ENCODE measurements at regions not wholly inside any gene's neighbourhood (a gene's known extent, or its start where the extent isn't known, plus 50 kb on each side); places are given as distances from the start of the nearest gene placed in this dataset.
"Not testable (repeated sequence)": the region's sequence is repeated elsewhere in the genome, so short reads cannot be mapped to it uniquely, and the experiment has no call there.

DNA sequence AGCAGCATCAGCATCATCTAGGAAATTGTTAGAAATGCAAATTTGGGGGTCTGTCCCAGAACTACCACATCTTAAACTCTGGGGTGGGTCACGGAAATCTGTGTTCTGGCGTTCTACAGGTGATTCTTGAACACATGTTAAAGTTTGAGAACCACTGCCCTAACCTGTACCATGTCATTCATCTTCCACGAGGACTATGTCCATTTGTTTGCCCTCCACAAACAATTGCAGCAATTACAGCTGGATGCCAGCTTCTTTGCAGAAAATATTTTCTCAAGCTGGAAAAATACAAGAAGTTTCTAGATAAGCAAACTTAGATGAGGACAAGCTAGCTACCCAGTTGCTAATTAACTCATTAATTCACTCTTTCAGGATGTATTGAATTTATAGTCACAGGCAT, 54.1 kb downstream of the MAFB start:
- DNase-seq (ENCODE audit: low read depth): no peak

DNA sequence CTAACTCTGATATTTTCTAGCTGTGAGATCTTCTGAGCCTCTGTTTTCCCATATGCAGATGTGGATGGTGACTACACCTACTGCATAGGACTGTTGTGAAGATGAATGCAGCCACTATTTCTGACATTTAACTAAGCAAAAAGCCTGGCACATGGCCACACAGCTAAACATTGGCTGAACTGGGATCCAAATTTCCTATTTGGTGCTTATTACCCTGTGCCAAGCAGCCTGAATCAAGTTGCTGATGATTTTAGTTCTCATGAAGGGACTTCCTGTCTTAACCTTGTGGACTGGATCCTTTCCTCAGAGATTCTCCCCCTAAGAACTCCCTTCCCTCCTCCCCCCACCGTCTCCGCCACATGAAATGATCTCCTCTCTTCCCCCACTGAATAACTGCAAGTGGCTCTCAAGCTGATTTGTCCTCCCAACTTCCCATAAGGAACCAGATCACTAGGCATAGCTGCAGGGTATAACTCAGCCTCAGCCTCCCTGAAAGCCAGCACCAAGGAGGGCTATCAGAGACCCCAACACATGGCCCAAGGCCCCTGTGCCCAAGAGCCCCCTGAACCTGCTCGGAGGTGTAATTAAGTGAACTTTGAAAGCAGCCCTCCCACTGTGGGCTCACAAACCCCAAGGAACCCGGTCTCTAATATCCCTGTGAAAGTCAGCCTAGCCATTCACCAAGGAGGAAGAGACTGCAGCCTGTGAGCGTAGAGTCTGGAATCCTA, 55.7 kb downstream of the MAFB start:
- no peak for DNase-seq (ENCODE audit: low read depth)

DNA sequence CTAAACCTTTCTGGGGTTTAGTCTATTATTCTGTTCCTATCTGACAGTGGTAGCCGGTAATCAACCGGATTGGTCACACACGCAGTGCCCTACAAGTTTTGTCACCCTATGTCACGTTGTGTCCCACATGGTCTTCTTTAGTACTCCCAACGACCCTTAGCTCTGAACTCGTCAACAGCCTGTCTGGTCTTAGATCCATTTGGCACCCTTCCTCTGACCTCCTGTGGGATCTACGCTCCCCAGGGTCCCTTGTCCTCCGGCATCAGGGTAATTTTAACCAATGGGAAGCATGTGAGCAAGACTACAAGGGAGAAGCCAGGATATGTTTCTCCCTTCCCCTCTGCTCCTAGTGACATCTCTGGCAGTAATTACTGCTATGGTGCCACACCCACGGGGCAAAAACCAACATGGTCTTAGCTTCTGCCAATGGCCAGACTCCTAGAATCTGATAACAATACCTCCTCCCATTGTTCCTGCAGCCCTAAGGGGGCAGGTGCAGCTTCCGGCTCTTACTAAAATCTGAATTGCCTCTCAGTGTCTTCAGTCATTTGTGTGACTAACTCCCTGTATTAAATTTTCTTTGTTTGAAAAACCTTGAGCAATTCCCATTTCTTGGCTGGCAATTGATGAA, 56.6 kb downstream of the MAFB start:
- DNase-seq (ENCODE audit: low read depth): no peak

DNA sequence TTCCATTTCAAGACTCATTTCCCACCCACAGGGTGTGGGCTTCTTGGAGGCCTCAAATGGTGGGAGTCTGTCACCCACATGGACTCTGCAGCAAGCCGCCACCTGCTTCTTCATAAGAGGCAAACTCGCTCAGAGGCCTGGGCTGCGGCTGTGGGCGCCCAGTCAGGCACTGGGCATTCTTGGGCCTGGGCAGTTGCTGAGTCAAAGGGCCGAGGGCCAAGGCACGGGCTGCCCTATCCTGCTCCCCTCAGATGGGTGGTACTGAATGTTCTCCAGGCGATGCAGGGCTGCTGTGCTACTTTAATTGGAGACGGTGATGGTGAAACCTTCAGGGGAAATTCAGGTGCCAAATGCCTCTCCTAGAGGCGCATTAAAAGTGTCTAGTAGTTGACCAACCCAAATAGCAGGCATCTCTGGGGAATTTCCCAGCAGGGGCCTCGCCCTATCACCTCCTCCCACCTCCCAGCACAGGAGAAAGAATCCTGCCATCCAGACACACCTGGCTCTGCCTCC, 57.9 kb downstream of the MAFB start:
- no peak for DNase-seq (ENCODE audit: low read depth)

DNA sequence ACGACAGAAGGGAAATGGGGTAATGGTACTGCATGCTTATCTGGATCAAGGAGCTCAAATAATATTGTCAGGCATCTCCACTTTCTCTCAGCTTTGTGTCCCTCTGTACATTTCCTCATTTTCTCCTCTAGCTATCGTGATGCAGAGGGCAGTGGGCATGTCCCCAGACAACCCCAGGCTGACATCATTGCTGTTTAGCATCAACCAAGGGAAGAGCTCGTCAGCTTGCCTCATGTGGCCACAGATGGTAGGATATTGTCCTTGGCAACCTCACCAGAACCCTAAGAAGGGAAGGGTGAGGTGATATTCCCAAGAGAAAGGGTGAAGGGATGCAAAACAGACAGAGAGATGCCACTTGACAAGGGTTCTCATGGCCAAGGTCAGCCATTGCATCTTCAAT, 58.3 kb downstream of the MAFB start:
- no peak for DNase-seq (ENCODE audit: low read depth)

DNA sequence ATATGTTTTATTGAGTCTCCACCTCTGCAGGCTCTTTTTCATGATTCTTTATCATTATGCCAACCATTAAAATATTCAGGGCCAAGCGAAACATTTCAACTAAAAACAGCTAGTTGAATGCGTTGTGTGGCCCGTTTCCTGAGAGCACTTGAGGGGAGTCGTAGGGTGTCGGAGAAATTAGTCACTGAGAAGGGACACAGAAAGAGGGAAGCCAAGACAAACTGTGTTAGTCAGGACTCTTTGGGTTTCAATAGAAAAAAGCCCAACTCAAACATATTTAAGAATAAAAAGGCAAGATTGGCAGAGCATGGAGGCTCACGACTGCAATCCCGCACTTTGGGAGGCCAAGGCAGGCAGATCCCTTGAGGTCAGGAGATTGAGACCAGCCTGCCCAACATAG, 58.9 kb downstream of the MAFB start:
- DNase-seq (ENCODE audit: low read depth): no peak

DNA sequence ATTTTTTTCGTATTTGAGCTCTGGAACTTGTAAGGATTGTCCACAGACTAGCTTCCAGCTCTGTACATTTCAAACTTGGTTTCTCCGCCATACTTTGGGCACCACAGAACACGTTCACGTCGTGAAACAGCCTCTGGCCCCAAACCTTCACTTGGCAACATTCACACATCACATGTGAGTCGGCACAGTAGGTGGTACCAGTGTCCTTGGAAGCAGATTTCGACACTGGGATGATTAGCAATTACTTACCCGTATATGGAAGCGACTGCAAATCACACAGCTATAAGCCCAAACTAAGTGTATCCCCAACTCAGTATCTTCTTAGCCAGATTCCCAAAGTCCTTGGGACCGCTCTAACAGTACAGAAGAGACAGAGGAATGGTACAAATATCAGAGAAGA, 60.2 kb downstream of the MAFB start:
- no peak for DNase-seq (ENCODE audit: low read depth)

DNA sequence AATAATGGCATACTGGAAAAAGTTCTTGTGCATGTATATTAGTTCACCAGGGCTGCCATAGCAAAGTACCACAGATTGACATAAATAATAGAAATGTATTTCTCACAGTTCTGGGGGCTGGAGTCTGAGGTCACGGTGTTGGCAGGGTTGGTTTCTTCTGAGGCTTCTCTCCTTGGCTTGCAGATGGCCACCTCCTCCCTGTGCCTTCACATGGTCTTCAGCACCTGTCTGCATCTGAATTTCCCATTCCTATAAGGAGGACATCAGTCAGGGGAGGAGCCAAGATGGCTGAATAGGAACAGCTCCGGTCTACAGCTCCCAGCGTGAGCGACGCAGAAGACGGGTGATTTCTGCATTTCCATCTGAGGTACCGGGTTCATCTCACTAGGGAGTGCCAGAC, 70.0 kb downstream of the MAFB start:
- DNase-seq (ENCODE audit: low read depth): not testable (repeated sequence)

DNA sequence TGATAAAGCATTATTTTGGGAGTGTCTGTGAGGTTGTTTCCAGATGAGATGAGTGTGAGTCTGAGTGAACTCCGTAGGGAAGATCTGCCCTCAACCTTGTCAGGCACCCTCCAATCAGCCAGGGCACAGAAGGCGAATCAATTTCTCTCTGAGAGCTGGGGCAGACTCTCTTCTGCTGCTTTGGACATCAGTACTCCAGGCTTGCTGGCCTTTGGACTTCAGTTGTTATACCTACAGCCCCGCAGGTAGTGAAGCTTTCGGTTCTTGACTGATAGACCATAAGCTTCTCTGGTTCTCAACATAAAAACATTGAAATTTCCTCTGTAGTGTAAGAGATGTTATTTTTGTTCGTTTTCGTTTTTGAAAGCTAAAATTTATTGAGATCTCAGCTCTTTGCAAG, 71.4 kb downstream of the MAFB start:
- DNase-seq (ENCODE audit: low read depth): no peak

DNA sequence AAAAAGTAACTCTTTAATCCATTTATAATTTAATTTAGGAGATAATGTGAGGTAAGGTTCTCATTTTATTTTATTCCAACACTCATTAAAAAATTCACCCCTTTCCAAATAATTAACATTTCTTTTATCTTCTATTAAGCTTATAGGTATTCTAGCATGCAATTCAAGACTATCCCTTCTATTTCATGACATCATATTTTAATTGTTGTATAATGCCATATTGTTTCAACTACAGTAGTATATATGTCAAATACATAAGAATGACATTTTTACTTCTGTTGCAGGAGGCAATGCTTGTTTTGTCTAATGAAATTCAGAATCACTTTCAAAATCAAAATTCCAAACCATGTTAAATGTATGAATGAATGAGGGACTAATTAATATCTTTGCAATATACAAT, 76.2 kb downstream of the MAFB start:
- DNase-seq (ENCODE audit: low read depth): no peak

DNA sequence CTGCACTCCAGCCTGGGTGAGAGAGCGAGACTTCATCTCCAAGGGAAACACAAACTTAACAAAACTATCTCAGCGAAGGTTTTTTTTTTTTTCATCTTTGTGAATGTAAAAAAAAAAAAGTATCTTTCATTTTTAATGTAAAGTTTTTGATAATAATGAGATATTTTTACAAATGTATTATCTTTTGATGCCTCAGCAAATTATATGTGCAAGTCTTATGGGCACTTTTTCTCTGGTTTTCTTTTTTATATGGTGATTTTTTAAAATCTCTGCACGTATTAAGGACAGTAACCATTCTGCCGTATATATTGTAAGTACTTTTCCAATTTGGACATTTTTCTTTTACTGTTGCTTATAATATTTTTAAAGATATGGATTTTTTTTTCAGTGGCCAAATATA, 76.8 kb downstream of the MAFB start:
- DNase-seq (ENCODE audit: low read depth): no peak

DNA sequence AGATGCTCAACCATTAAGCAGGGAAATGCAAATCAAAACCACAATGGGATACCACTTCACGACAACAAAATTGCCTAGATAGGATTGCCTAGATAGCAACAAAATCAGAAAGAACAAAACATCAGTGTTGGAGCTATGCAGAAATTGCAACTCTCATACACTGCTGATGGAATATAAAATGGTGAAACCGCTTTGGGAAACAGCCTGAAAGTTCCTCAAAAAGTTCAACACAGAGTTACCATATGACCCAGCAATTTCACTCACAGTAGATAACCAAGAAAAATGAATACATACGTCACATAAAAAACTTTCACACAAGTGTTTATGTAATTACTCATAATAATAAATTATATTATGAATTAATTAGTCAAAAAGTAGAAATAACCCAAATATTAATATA, 78.3 kb downstream of the MAFB start:
- DNase-seq (ENCODE audit: low read depth): no peak

DNA sequence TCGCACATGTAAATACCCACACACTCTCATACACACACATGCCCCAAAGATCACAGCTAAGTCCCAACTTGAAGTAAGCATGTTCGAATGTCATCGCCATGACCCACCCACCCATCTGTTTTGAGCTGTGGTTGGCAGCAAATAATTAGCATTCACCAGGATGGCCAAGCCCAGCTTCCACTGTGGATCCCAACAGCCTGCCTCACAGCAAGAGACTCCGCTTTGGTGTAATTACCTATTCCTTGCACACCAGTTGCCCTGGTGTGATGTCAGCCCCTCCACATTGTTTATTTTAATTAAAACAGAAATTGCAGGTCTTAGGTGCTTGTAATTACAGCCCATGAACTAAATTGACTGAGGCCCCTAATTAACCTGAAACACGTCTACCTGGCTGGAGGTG, 81.1 kb downstream of the MAFB start:
- no peak for DNase-seq (ENCODE audit: low read depth)

DNA sequence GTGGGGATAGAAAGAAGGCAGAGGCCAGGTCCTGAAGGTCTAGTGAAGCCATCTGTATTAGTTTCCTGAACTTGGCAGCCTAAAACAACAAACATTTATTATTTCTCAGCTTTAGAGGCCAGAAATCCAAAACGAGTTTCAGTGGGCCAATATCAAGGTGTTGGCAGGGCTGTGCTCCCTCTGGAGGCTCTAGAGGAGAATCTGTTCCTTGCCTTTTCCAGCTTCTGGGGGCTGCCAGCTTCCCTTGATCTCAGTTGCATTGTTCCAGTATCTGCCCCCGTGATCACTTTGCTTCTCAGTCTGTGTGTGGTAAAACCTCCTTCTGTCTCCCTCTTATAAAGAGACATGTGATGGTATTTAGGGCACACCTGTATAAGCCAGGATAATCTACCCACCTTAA, 82.4 kb downstream of the MAFB start:
- DNase-seq (ENCODE audit: low read depth): no peak

DNA sequence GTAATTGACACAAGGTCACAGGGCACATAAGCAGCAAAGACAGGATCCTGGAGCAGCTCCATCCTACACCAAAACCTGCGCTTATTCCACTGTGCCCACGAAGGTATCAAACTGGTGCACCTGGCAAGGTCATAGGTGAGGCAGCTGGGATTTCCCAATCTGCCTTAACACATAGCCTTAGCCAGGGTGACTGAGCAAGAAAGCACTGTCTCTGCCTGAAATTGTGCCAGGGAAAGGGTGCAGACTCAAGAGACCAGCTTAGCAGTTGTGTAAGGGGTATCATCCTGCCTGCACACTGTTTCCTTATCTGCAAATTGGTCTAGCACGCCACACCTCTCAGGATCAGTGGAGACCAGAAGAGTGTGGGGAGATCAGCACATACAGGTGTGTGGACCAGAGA, 82.8 kb downstream of the MAFB start:
- DNase-seq (ENCODE audit: low read depth): no peak

DNA sequence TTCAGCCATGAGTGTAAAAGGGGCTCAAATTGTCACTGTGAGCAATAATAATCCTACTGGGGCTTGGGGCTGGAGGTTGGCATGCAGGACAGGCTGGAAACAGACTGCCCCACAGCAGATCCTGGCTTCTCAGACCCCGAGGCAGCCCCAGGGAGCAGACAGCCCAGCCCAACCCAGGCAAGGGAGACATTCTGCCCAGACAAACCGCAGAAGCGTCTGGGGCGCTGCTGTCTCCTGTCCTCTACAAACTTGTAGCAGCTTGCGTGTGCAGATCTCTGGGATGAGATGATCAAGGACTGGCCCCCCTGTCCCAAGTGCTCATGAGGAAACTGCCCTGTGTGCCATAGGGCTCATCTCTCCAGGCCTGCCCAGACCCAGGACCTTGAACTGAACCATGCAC, 84.6 kb downstream of the MAFB start:
- DNase-seq (ENCODE audit: low read depth): no peak

DNA sequence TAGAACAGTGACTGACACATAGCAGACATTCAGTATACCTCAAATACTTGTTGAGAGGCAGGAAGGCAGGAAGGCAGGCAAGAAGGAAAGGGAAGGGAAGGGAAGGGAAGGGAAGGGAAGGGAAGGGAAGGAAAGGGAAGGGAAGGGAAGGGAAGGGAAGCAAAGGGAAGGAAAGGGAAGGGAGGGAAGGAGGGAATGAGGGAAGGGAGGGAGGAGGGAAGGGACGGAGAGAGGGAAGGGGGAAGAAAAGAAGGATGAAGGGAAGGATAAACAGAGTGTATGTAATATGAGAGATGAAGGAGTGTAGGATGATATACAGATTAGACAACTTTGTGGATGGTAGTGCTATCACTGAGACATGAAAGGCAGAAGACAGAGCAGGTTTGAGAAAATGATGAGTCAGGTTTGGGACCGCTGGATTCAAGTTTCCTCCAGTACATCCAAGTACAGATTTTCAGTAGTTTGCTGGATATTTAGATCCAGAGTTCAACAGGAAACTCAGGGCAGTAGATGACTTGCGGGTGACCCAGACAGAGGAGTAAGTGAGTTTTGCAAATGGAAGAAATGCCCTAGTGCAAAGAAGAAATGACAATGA, 85.9 kb downstream of the MAFB start:
- DNase-seq (ENCODE audit: low read depth): no peak

DNA sequence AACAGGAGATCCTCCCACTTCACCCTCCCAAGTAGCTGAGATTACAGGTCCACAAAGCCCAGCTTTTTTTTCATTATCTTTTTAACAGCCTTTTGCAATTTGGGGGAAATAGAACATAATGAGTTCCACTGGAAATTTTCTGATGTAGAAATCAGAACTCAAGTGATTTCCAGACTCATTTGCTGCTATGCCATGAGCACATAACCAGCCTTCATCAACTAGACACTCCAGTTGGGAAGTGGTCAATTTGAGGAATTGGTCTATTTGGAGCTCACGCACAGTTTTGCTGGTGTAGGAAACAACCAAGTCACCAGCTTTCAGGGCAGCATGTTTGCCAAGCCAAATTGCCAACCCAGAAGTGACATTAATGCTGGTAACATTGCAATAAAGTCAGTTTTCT, 86.7 kb downstream of the MAFB start:
- no peak for DNase-seq (ENCODE audit: low read depth)

DNA sequence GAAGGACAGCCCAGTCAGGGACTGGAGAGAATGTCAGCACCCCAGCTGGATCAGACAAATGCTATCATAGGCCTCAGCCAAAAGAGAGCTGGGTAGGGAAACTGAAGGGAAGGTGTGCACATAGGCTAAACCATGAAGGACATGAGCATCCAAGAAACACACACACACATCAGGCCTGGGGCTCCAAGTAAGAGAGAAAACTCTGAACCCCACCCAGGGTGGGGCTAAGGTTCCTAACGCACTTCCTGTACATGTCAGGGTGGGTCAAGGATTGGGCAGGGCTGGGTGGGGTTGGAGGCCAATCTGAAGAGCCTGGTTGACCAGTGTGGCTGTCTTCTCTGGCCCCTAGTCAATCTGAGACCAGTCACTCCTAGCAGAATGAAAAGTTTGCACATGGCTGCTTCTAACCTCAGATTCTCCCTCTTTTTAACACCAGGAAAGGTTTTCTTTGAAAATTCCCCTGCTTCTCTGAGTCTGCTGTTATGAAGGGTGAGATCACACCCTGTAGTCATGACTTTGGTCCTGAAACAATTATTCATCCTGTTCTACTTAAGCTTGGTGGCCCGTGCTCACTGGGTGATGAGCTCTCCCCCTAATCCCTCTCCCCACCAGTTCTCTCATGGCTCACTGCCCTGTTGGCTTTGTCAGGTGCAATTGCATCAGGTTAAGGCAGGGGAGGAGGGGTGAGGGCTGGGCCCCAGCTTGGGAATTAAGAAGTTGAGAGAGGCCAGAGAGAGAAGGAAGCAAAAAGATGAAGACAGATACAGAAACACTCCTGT, 88.4 kb downstream of the MAFB start:
- peak; percentile 15 for DNase-seq (ENCODE audit: low read depth)

DNA sequence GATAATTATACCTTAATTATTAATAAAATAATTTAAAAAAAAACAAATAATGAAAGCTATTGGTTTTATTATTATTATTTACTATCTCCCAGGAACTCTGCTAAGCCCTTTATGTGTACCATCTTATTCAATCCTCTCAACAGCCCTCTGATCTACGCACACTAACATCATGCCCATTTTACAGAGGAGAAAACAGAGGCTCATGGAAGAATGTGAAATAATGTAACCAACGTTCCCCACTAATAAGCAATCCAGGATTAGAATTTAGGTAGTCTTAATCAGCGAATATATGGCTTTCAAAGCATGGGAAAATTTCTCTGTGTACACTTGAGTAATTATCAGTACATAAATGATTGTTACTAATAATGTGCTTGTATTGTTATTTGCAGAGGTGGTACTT, 89.0 kb downstream of the MAFB start:
- no peak for DNase-seq (ENCODE audit: low read depth)

DNA sequence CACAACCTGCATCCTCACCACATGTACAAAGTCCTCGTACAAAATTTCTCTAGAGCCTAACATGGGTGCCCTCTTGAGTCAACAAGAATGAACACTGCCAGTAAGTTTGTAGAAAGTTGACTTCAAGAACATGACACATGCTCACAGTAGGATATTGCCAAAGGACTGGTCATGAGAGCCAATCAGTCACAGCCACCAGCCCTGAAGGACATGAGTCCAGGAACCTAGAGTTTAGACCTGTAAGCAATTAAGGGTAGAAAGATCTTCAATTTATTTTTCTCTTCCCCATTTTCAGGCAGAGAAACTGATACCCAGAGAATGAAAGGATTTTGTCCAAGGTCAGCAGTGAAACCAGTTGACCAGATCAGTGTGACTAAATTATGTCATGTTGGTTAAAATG, 96.1 kb downstream of the MAFB start:
- no peak for DNase-seq (ENCODE audit: low read depth)

DNA sequence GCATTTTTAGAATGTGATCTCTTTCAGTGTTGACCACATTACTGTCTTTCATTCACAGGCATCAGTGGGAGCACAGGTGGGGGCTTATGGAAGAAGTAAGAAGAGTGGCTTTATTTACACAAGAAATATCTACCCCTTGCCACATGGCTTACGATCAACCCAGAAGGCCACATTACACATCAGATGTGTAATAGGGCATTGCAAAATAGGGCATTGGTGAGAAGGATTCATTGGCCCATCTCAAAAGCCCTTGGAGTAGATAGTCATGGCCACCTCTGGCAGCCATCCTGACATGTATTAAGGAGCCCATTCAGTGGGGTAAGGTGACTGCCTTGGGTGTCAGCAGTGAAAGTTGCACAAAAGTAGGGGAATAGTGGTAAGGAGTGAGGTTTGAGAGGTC, 97.5 kb downstream of the MAFB start:
- DNase-seq (ENCODE audit: low read depth): no peak

All from HT1080 (cell line).